Activated CD4-positive, alpha-beta T cell treated with anti-CD3 and anti-CD28 coated beads for 36 hours (primary cell): ENCODE measurements at regions not wholly inside any gene's neighbourhood (a gene's known extent, or its start where the extent isn't known, plus 50 kb on each side); places are given as distances from the start of the nearest gene placed in this dataset.

Experiments
- ATAC-seq: fragments of 200-7000 bp; cut with Tn5 transposase; one replicate; pipeline ENCODE4 v1.10.0; 2021; ENCODE audit warnings: mild to moderate bottlenecking, moderate library complexity
- CTCF ChIA-PET: fragments of 350-600 bp; sonication (Branson Sonifier 250); formaldehyde crosslinking; loops from one replicate; lab custom pipeline; 2021; ENCODE audit warnings: antibody characterized with exemption; lab: Charles Lee
- POLR2A ChIA-PET: fragments of 350-600 bp; sonication (Branson Sonifier 250); formaldehyde crosslinking; loops from one replicate; lab custom pipeline; 2021; ENCODE audit warnings: antibody characterized with exemption, inconsistent platforms; lab: Charles Lee
- DNase-seq: peaks from one replicate; pipeline ENCODE4 v3.0.0-alpha.2; 2020
- H3K27ac Mint-ChIP-seq: one replicate; pipeline ENCODE4 v1.8.0; 2021; ENCODE audit warnings: mixed read lengths
- H3K27me3 Mint-ChIP-seq: one replicate; pipeline ENCODE4 v1.8.0; 2021; ENCODE audit warnings: mixed read lengths
- H3K36me3 Mint-ChIP-seq: one replicate; pipeline ENCODE4 v1.8.0; 2021; ENCODE audit warnings: low read depth, mixed read lengths
- H3K4me1 Mint-ChIP-seq: one replicate; pipeline ENCODE4 v1.8.0; 2021; ENCODE audit warnings: mixed read lengths
- H3K4me3 Mint-ChIP-seq: one replicate; pipeline ENCODE4 v1.8.0; 2021; ENCODE audit warnings: mild to moderate bottlenecking, moderate library complexity, mixed read lengths
- H3K9me3 Mint-ChIP-seq: one replicate; pipeline ENCODE4 v1.8.0; 2021; ENCODE audit warnings: low read depth, mixed read lengths
- intact Hi-C, 2 experiments: fragments of 100-400 bp; cut with DNase I in 1 of 2; cut with micrococcal nuclease in 1 of 2; formaldehyde crosslinking; loops; one replicate each; pipeline versions ENCODE4 v1.14.2 to v1.15.1; 2022 to 2024; cut with DNase I, micrococcal nuclease

GRCh38 chr3:11954312-11954934 is 49.8 kb upstream of the SYN2 start:
- H3K27me3 Mint-ChIP-seq, result peaks cover 9% of the 10 kb centered on the region
- ATAC-seq, result no peak
- H3K4me3 Mint-ChIP-seq, result no peak overlapping the region
- ChIA-PET POLR2A (no interaction called here), CTCF (interaction anchor here (0.6 to 0.7 kb wide), 2 partner anchors 11 to 1237 kb away, joined by 3 read pairs; no protein-coding TSS in a partner anchor)
- H3K27ac Mint-ChIP-seq, result no peak overlapping the region
- no peaks in the 10 kb centered on the region for H3K4me1 Mint-ChIP-seq
- peaks cover 2% of the 10 kb centered on the region for H3K9me3 Mint-ChIP-seq
- DNase-seq, result no peak
- intact Hi-C loops, result no loop called here
- no peaks in the 10 kb centered on the region for H3K36me3 Mint-ChIP-seq
